ENCODE measurements at regions not wholly inside any gene's neighbourhood (a gene's known extent, or its start where the extent isn't known, plus 50 kb on each side); places are given as distances from the start of the nearest gene placed in this dataset.

DNA sequence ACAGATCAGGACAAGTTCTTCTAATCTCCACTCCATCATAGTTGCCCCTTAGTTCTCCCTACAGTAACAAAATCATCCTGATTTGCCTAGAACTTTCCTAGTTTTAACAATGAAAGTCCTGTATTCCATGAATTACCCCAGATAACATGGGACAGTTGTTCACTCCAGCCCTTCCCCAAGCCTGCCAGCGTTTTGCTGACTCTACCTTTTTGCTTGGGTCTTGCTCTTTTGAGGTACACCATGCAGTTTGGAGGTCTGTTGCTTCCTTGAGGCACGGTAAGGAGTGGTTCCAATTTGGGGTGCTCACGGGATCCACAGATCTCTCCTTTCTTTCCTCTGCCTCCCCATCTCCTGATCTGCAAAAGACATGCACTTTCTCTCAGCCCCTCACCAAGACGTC is 61.6 kb upstream of the DYRK2 start:
- Mint-ChIP-seq H3K9me3 (ENCODE audit: low read depth, unreplicated experiment) (no peaks in the 10 kb centered on the region), H3K4me3 (ENCODE audit: low read depth, unreplicated experiment) (no peak overlapping the region), H3K36me3 (ENCODE audit: insufficient read depth, unreplicated experiment) (no peaks in the 10 kb centered on the region), H3K27me3 (ENCODE audit: unreplicated experiment) (no peaks in the 10 kb centered on the region), H3K4me1 (ENCODE audit: low read depth, unreplicated experiment) (peaks cover 10% of the 10 kb centered on the region), H3K27ac (ENCODE audit: unreplicated experiment) (no peak overlapping the region)
- intact Hi-C loops (cut with micrococcal nuclease; ENCODE audit: unreplicated experiment): no loop called here
- CTCF ChIA-PET: no interaction called here
- TF ChIP-seq, protein P1, sequence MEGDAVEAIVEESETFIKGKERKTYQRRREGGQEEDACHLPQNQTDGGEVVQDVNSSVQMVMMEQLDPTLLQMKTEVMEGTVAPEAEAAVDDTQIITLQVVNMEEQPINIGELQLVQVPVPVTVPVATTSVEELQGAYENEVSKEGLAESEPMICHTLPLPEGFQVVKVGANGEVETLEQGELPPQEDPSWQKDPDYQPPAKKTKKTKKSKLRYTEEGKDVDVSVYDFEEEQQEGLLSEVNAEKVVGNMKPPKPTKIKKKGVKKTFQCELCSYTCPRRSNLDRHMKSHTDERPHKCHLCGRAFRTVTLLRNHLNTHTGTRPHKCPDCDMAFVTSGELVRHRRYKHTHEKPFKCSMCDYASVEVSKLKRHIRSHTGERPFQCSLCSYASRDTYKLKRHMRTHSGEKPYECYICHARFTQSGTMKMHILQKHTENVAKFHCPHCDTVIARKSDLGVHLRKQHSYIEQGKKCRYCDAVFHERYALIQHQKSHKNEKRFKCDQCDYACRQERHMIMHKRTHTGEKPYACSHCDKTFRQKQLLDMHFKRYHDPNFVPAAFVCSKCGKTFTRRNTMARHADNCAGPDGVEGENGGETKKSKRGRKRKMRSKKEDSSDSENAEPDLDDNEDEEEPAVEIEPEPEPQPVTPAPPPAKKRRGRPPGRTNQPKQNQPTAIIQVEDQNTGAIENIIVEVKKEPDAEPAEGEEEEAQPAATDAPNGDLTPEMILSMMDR (IDR thresholded peaks at IDR 0.05; ENCODE audit: unreplicated experiment): no peak
- DNase-seq: no peak
- BruUV-seq (replicated peaks): no TSS peak

- Mint-ChIP-seq H3K27me3 (ENCODE audit: unreplicated experiment) (no peaks in the 10 kb centered on the region), H3K9me3 (ENCODE audit: low read depth, unreplicated experiment) (no peaks in the 10 kb centered on the region), H3K4me3 (ENCODE audit: low read depth, unreplicated experiment) (no peak overlapping the region), H3K4me1 (ENCODE audit: low read depth, unreplicated experiment) (peaks cover 32% of the 10 kb centered on the region), H3K27ac (ENCODE audit: unreplicated experiment) (no peak overlapping the region), H3K36me3 (ENCODE audit: insufficient read depth, unreplicated experiment) (peaks cover 11% of the 10 kb centered on the region)
- DNase-seq: no peak
- intact Hi-C loops (cut with micrococcal nuclease; ENCODE audit: unreplicated experiment): no loop called here
- no TSS peak for BruUV-seq (replicated peaks)
- CTCF ChIA-PET: interaction anchor here (0.6 kb wide), 1 partner anchor 1235 kb away, joined by 3 read pairs; no protein-coding TSS in a partner anchor
- TF ChIP-seq, protein P1 (IDR thresholded peaks at IDR 0.05; ENCODE audit: unreplicated experiment): no peak
Observed at GRCh38 chr12:67589078-67589477, 59.5 kb upstream of the DYRK2 start.

DNA sequence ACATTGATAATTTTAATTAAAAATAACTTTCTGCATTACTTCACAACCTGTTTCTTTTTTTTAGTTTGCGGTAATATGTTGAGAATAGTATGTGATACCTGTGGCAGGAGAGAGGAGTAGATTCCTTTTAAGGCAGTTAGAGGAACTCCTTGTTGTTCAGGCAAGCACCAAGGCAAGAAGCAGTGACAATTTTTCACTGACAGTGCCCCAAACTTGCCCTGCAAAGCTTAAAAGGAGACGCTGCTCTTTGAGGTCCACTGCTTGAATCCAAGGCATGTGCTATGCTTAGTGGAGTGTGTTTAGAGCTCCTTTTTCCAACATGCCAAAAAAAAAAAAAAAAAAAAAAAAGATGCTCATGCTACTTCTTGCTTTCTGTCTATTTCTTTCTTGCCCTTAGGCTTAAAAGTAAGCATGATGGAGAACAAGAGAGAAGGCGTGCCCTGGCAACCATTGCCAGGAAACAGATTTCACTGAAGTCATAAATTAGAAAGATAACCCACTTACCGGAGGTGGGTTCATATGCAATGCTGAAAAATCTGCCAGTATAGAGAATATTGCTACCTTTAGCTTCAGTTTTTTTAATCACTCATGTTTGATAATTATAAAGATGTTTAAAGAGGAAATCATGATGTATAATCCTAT is 58.3 kb upstream of the DYRK2 start:
- H3K9me3 Mint-ChIP-seq (ENCODE audit: low read depth, unreplicated experiment): no peaks in the 10 kb centered on the region
- CTCF ChIA-PET: interaction anchor here (0.5 to 1.1 kb wide), 3 partner anchors 11 to 234 kb away, joined by 3 to 5 read pairs (median 3); no protein-coding TSS in a partner anchor
- peaks cover 44% of the 10 kb centered on the region for H3K4me1 Mint-ChIP-seq (ENCODE audit: low read depth, unreplicated experiment)
- H3K36me3 Mint-ChIP-seq (ENCODE audit: insufficient read depth, unreplicated experiment): peaks cover 11% of the 10 kb centered on the region
- BruUV-seq (replicated peaks): no TSS peak
- TF ChIP-seq, protein P1 (IDR thresholded peaks at IDR 0.05; ENCODE audit: unreplicated experiment): no peak
- no peak overlapping the region for H3K4me3 Mint-ChIP-seq (ENCODE audit: low read depth, unreplicated experiment)
- no peak for DNase-seq
- no peaks in the 10 kb centered on the region for H3K27me3 Mint-ChIP-seq (ENCODE audit: unreplicated experiment)
- H3K27ac Mint-ChIP-seq (ENCODE audit: unreplicated experiment): no peak overlapping the region
- intact Hi-C loops (cut with micrococcal nuclease; ENCODE audit: unreplicated experiment): loop anchor here (5.0 kb wide), 2 partner anchors 108 to 233 kb away; no protein-coding TSS in a partner anchor

GRCh38 chr12:67592228-67593011 is 56.1 kb upstream of the DYRK2 start:
- intact Hi-C loops (cut with micrococcal nuclease; ENCODE audit: unreplicated experiment): loop anchor here (2.0 to 5.0 kb wide), 3 partner anchors 76 to 235 kb away; no protein-coding TSS in a partner anchor
- Mint-ChIP-seq H3K27ac (ENCODE audit: unreplicated experiment) (peak overlapping the region; percentile 82), H3K9me3 (ENCODE audit: low read depth, unreplicated experiment) (no peaks in the 10 kb centered on the region), H3K4me1 (ENCODE audit: low read depth, unreplicated experiment) (peaks cover 47% of the 10 kb centered on the region), H3K36me3 (ENCODE audit: insufficient read depth, unreplicated experiment) (peaks cover 11% of the 10 kb centered on the region), H3K27me3 (ENCODE audit: unreplicated experiment) (no peaks in the 10 kb centered on the region), H3K4me3 (ENCODE audit: low read depth, unreplicated experiment) (peak overlapping the region; percentile 13)
- BruUV-seq (replicated peaks): no TSS peak
- DNase-seq: peak; percentile 45
- TF ChIP-seq, protein P1 (IDR thresholded peaks at IDR 0.05; ENCODE audit: unreplicated experiment): no peak
- CTCF ChIA-PET: interaction anchor here (0.7 to 1.8 kb wide), 13 partner anchors 12 to 350 kb away, joined by 3 to 13 read pairs (median 4); partner anchors contain the start of gene DYRK2
